ENCODE measurements at regions not wholly inside any gene's neighbourhood (a gene's known extent, or its start where the extent isn't known, plus 50 kb on each side); places are given as distances from the start of the nearest gene placed in this dataset.

GRCh38 chr13:106628936-106629659, 61.2 kb upstream of the ARGLU1 start:
- H3K9me3 ChIP-seq (ENCODE audit: severe bottlenecking): no peaks in the 10 kb centered on the region
- H3K36me3 ChIP-seq: no peaks in the 10 kb centered on the region
- no peak for TF ChIP-seq CTCF (IDR thresholded peaks at IDR 0.05; ENCODE audit: low read depth, low read length)
- no peak overlapping the region for H3K4me3 ChIP-seq (ENCODE audit: low read depth, low read length)
- DNase-seq: no peak
- H3K27me3 ChIP-seq (ENCODE audit: insufficient read depth, low read depth, severe bottlenecking): peaks cover 4% of the 10 kb centered on the region
- no peak overlapping the region for H3K27ac ChIP-seq

- H3K27ac ChIP-seq: no peak overlapping the region
- H3K4me3 ChIP-seq (ENCODE audit: low read depth, low read length): no peak overlapping the region
- H3K9me3 ChIP-seq (ENCODE audit: severe bottlenecking): no peaks in the 10 kb centered on the region
- no peak for DNase-seq
- no peak for TF ChIP-seq CTCF (IDR thresholded peaks at IDR 0.05; ENCODE audit: low read depth, low read length)
- no peaks in the 10 kb centered on the region for H3K36me3 ChIP-seq
- peaks cover 4% of the 10 kb centered on the region for H3K27me3 ChIP-seq (ENCODE audit: insufficient read depth, low read depth, severe bottlenecking)
Measured at GRCh38 chr13:106626473-106626872, 58.5 kb upstream of the ARGLU1 start.

GRCh38 chr13:106625578-106625977, 57.6 kb upstream of the ARGLU1 start:
- TF ChIP-seq CTCF (IDR thresholded peaks at IDR 0.05; ENCODE audit: low read depth, low read length): no peak
- H3K27ac ChIP-seq: no peak overlapping the region
- H3K9me3 ChIP-seq (ENCODE audit: severe bottlenecking): no peaks in the 10 kb centered on the region
- no peak for DNase-seq
- H3K27me3 ChIP-seq (ENCODE audit: insufficient read depth, low read depth, severe bottlenecking): peaks cover 4% of the 10 kb centered on the region
- H3K4me3 ChIP-seq (ENCODE audit: low read depth, low read length): no peak overlapping the region
- H3K36me3 ChIP-seq: no peaks in the 10 kb centered on the region

- Histone ChIP-seq H3K27me3 (ENCODE audit: insufficient read depth, low read depth, severe bottlenecking) (no peaks in the 10 kb centered on the region), H3K9me3 (ENCODE audit: severe bottlenecking) (no peaks in the 10 kb centered on the region), H3K27ac (no peak overlapping the region), H3K4me3 (ENCODE audit: low read depth, low read length) (no peak overlapping the region), H3K36me3 (no peaks in the 10 kb centered on the region)
- no peak for TF ChIP-seq CTCF (IDR thresholded peaks at IDR 0.05; ENCODE audit: low read depth, low read length)
- DNase-seq: no peak
Measured at GRCh38 chr13:106623799-106624460, 56.0 kb upstream of the ARGLU1 start.

GRCh38 chr13:106621833-106622232, 53.9 kb upstream of the ARGLU1 start:
- TF ChIP-seq CTCF (IDR thresholded peaks at IDR 0.05; ENCODE audit: low read depth, low read length): no peak
- Histone ChIP-seq H3K9me3 (ENCODE audit: severe bottlenecking) (no peaks in the 10 kb centered on the region), H3K4me3 (ENCODE audit: low read depth, low read length) (no peak overlapping the region), H3K36me3 (no peaks in the 10 kb centered on the region), H3K27me3 (ENCODE audit: insufficient read depth, low read depth, severe bottlenecking) (no peaks in the 10 kb centered on the region), H3K27ac (no peak overlapping the region)
- DNase-seq: no peak

Data from WERI-Rb-1 (cell line).